ENCODE measurements at regions not wholly inside any gene's neighbourhood (a gene's known extent, or its start where the extent isn't known, plus 50 kb on each side); places are given as distances from the start of the nearest gene placed in this dataset.

- DNase-seq, result peak; percentile 54
- Histone ChIP-seq H3K9me3 (no peaks in the 10 kb centered on the region), H3K4me3 (peak overlapping the region; percentile 47 to 58), H3K4me1 (no peaks in the 10 kb centered on the region), H3K36me3 (ENCODE audit: low read depth, missing control alignments) (no peaks in the 10 kb centered on the region), H3K27ac (peak overlapping the region; percentile 53 to 72), H3K27me3 (no peaks in the 10 kb centered on the region)
- WGBS, 2 donors, result 53 to 81% methylated on average over 22 to 23 of the region's 23 CpGs
- intact Hi-C loops (cut with DNase I; ENCODE audit: low total_unique reads), result no loop called here
- TF ChIP-seq CTCF (IDR thresholded peaks at IDR 0.05) (no peak), POLR2A (IDR thresholded peaks at IDR 0.05) (no peak)
These were observed 323.2 kb downstream of the AMY1C start for GRCh38 chr1:104072915-104073371.

DNA sequence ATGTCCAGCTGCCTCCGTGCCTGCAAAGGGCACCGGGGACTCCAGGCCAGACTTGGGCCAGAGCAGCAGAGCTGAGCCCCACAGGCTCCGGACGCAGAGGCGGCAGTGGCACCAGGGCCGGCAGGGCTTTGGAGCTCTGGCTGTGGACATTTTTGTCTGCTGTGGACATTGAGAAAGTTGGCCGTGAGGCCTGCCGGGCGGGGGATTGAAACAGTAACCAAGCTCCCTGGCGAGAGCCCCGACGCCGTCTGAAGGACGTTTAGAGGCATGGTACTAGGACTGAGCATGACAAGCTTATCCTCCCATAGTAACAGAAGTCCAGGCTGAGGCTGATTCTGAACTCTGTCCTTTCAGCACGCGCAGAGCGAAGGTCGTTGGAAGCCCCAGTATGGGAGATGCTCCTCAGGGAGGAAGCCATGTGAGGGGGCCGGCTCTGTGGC is 323.8 kb downstream of the AMY1C start:
- peak overlapping the region; percentile 47 to 58 for H3K4me3 ChIP-seq
- DNase-seq, result peak; percentile 22

DNA sequence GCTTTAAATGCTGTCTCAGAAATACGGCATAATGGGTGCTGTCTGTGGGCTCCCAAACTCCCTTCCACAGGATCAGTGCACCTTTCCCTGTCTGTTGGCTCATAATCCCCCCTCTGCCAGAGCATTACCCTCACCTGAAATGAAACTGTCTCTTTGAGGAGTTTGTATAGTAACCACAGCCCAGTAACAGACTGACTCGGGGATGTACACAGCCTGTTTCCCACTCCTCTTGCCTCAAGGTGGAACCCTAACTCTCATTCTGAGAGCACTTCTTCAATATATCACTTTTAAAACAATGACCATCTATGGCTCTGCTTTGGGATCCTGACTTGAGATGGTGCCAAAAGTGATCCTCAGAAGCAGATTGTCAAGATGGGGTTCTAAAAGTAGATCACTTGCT is 332.5 kb downstream of the AMY1C start:
- no peak overlapping the region for H3K4me3 ChIP-seq
- H3K36me3 ChIP-seq (ENCODE audit: low read depth, missing control alignments), result no peaks in the 10 kb centered on the region
- H3K27me3 ChIP-seq, result no peaks in the 10 kb centered on the region
- intact Hi-C loops (cut with DNase I; ENCODE audit: low total_unique reads), result no loop called here
- no peak overlapping the region for H3K27ac ChIP-seq
- no peaks in the 10 kb centered on the region for H3K9me3 ChIP-seq
- H3K4me1 ChIP-seq, result no peaks in the 10 kb centered on the region
- TF ChIP-seq CTCF (IDR thresholded peaks at IDR 0.05) (no peak), POLR2A (IDR thresholded peaks at IDR 0.05) (no peak)
- 78 to 83% methylated on average over 2 of the region's 2 CpGs for WGBS, 2 donors
- no peak for DNase-seq

More for the DNA sequence above, 323.8 kb downstream of the AMY1C start:
- Histone ChIP-seq H3K36me3 (ENCODE audit: low read depth, missing control alignments) (no peaks in the 10 kb centered on the region), H3K4me1 (no peaks in the 10 kb centered on the region), H3K27me3 (no peaks in the 10 kb centered on the region), H3K9me3 (no peaks in the 10 kb centered on the region), H3K27ac (peak overlapping the region; percentile 53 to 72)
- WGBS, 2 donors, result 72 to 80% methylated on average over 8 to 19 of the region's 19 CpGs
- TF ChIP-seq CTCF (IDR thresholded peaks at IDR 0.05) (no peak), POLR2A (IDR thresholded peaks at IDR 0.05) (no peak)
- intact Hi-C loops (cut with DNase I; ENCODE audit: low total_unique reads), result no loop called here

- TF ChIP-seq CTCF (IDR thresholded peaks at IDR 0.05), result no peak
- TF ChIP-seq POLR2A (IDR thresholded peaks at IDR 0.05), result no peak
- Histone ChIP-seq H3K4me3 (no peak overlapping the region), H3K27ac (no peak overlapping the region), H3K4me1 (no peaks in the 10 kb centered on the region), H3K9me3 (no peaks in the 10 kb centered on the region), H3K36me3 (ENCODE audit: low read depth, missing control alignments) (no peaks in the 10 kb centered on the region), H3K27me3 (no peaks in the 10 kb centered on the region)
- DNase-seq, result no peak
- intact Hi-C loops (cut with DNase I; ENCODE audit: low total_unique reads), result no loop called here
- WGBS, 2 donors, result 65 to 75% methylated on average over 3 of the region's 3 CpGs
These were observed 334.7 kb downstream of the AMY1C start for GRCh38 chr1:104084380-104084779.

- H3K36me3 ChIP-seq (ENCODE audit: low read depth, missing control alignments), result no peaks in the 10 kb centered on the region
- no peak for TF ChIP-seq CTCF (IDR thresholded peaks at IDR 0.05)
- TF ChIP-seq POLR2A (IDR thresholded peaks at IDR 0.05), result no peak
- no peaks in the 10 kb centered on the region for H3K4me1 ChIP-seq
- intact Hi-C loops (cut with DNase I; ENCODE audit: low total_unique reads), result no loop called here
- H3K4me3 ChIP-seq, result no peak overlapping the region
- DNase-seq, result no peak
- H3K27me3 ChIP-seq, result no peaks in the 10 kb centered on the region
- no peak overlapping the region for H3K27ac ChIP-seq
- H3K9me3 ChIP-seq, result no peaks in the 10 kb centered on the region
- WGBS, 2 donors, result 92 to 100% methylated on average over 1 of the region's 1 CpG
These were observed 343.0 kb downstream of the AMY1C start for GRCh38 chr1:104092698-104093097.

Data from testis (tissue), 2 donors.